LNCAP (cell line): ENCODE measurements at regions not wholly inside any gene's neighbourhood (a gene's known extent, or its start where the extent isn't known, plus 50 kb on each side); places are given as distances from the start of the nearest gene placed in this dataset.

ENCODE experiments used
- CTCF ChIP-seq: fragments of 450-650 bp; IDR thresholded peaks from 2 replicates; pipeline ENCODE4 v1.5.1; 2017; ENCODE audit warnings: mild to moderate bottlenecking

GRCh38 chr2:166792808-166793207 is 95.5 kb upstream of the XIRP2 start:
- TF ChIP-seq CTCF, result no peak

- no peak for TF ChIP-seq CTCF
These were observed 101.6 kb upstream of the XIRP2 start for GRCh38 chr2:166786707-166787106.

DNA sequence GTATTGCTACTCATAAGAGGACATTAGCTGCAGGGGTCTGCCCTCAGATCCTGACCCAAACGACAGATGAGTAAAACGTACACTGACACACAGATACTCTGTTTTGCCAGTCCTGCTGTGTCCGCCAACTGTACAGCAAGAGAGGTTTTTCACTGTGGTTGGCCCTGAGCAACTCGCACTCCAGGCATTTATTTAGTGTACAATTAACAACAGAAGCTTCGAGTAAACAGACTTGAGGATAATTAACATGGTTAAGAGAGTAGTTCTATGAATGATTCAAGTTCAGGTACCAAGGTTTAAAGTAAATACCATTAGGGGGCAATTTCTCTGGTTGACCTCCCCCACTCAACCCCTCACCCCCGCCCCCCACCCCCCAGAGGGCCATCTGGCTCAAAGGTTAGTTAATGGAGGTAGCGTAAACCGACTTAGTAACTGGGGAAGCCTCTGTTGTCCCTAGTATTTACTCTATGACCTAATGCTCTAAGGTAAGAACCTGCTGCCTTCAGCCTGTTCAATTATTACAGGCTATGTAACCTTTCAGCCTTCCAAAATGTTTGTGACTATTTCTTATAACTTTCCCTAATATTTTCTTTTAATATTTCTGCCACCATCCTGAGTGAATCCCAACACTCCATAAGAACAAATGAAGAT is 103.9 kb upstream of the XIRP2 start:
- TF ChIP-seq CTCF, result no peak

DNA sequence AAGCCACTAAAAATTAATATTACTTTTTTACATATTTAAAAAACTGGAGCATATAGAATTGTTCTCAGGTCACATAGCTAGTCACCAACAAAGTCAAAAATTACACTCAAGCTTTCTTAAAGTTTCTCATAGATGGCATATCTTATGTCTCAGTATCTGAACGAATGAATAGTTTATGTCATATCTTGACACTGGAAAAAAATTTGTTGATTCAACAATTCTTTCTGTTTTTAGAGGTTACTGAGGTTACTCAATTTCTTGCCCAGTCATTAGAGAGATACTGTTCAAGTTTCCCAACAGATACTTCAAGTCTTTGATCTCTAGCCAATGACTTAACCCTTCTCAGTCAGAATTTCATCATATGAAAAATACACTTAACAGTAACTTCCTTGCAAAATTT is 113.1 kb upstream of the XIRP2 start:
- no peak for TF ChIP-seq CTCF

GRCh38 chr2:166773308-166773949 is 114.9 kb upstream of the XIRP2 start:
- TF ChIP-seq CTCF, result no peak

DNA sequence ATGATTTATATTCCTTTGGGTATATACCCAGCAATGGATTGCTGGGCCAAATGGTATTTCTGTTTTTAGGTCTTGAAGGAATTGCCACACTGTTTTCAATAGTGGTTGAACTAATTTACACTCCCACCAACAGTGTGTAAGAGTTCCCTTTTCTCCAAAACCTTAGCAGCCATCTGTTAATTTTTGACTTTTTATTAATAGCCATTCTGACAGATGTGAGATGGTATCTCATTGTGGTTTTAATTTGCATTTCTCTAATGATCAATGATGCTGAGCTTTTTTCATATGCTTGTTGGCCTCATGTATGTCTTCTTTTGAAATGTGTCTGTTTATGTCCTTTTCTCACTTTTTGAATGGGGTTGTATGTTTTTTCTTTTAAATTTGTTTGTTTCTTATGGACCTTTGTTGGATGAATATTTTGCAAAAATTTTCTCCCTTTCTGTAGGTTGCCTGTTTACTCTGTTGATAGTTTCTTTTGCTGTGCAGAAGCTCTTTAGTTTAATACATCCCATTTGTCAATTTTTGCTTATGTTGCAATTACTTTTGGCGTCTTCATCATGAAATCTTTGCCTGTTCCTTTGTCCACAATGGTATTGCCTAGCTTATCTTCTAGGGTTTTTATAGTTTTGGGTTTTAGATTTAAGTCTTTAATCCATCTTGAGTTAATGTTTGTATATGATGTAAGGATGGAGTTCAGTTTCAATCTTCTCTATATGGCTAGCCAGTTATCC is 119.7 kb upstream of the XIRP2 start:
- no peak for TF ChIP-seq CTCF

GRCh38 chr2:166766220-166766619 is 122.1 kb upstream of the XIRP2 start:
- TF ChIP-seq CTCF, result no peak
